BLaER1 treated with 17β-estradiol and CSF1 and Interleukin-3, amounts not matched to agents 10 nM and 100 nM (cell line): ENCODE measurements at regions not wholly inside any gene's neighbourhood (a gene's known extent, or its start where the extent isn't known, plus 50 kb on each side); places are given as distances from the start of the nearest gene placed in this dataset.
"Not testable (repeated sequence)": the region's sequence is repeated elsewhere in the genome, so short reads cannot be mapped to it uniquely, and the experiment has no call there.

Source experiments
- H3K27ac ChIP-seq, 11 experiments: shearing (Covaris generic); formaldehyde crosslinking; 2 replicates each; pipeline ENCODE4 v1.8.1; 2022
- H3K27me3 ChIP-seq, 11 experiments: shearing (Covaris generic); formaldehyde crosslinking; 2 replicates each; pipeline ENCODE4 v1.8.1; 2022
- H3K36me3 ChIP-seq, 11 experiments: shearing (Covaris generic); formaldehyde crosslinking; 2 replicates each; pipeline ENCODE4 v1.8.1; 2022
- H3K4me1 ChIP-seq, 10 experiments: shearing (Covaris generic); formaldehyde crosslinking; 2 replicates each; pipeline ENCODE4 v1.8.1; 2022
- H3K4me2 ChIP-seq, 11 experiments: shearing (Covaris generic); formaldehyde crosslinking; 2 replicates each; pipeline ENCODE4 v1.8.1; 2022
- H3K4me3 ChIP-seq, 10 experiments: shearing (Covaris generic); formaldehyde crosslinking; 2 replicates each; pipeline ENCODE4 v1.8.1; 2022
- H3K9ac ChIP-seq, 11 experiments: shearing (Covaris generic); formaldehyde crosslinking; 2 replicates each; pipeline ENCODE4 v1.8.1; 2022
- H3K9me3 ChIP-seq, 11 experiments: shearing (Covaris generic); formaldehyde crosslinking; replicated peaks in 1 of 11; 2 replicates each; pipeline ENCODE4 v1.8.1; 2022
- H4K20me1 ChIP-seq, 11 experiments: shearing (Covaris generic); formaldehyde crosslinking; 2 replicates each; pipeline ENCODE4 v1.8.1; 2022
- Cebpa-rat ChIP-seq, 11 experiments: shearing (Covaris generic); IDR thresholded peaks; 2 replicates each; pipeline ENCODE4 v1.8.1; 2022

DNA sequence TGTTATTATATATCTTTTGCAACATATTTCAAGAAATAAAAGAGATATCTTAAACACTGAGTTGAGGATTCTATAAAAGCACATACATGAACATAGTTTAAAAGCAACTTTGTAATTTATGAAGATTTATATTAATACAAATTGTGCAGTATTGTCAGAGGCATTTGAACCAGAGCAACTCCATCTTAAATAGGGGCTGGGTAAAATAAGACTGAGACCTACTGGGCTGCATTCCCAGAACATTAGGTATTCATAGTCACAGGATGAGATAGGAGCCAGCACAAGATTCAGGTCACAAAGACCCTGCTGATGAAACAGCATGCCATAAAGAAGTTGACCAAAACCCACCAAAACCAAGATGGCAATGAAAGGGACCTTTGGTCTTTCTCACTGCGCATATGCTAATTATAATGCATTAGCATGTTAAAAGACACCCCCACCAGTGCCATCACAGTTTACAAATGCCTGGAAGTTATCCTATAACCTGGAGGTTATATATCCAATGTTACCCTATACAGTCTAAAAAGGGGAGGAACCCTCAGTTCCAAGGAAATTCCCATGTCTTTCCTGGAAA, 320.2 kb downstream of the FAM170A start:
- Histone ChIP-seq H3K4me3 (no peak overlapping the region), H4K20me1 (no peaks in the 10 kb centered on the region; a peak in 1 of 22 replicates), H3K36me3 (no peaks in the 10 kb centered on the region), H3K27ac (no peak overlapping the region), H3K4me1 (no peaks in the 10 kb centered on the region), H3K9ac (no peak overlapping the region), H3K4me2 (no peak overlapping the region), H3K27me3 (no peaks in the 10 kb centered on the region), H3K9me3 (no peaks in the 10 kb centered on the region)
- no peak for TF ChIP-seq Cebpa-rat (IDR thresholded peaks at IDR 0.05)

DNA sequence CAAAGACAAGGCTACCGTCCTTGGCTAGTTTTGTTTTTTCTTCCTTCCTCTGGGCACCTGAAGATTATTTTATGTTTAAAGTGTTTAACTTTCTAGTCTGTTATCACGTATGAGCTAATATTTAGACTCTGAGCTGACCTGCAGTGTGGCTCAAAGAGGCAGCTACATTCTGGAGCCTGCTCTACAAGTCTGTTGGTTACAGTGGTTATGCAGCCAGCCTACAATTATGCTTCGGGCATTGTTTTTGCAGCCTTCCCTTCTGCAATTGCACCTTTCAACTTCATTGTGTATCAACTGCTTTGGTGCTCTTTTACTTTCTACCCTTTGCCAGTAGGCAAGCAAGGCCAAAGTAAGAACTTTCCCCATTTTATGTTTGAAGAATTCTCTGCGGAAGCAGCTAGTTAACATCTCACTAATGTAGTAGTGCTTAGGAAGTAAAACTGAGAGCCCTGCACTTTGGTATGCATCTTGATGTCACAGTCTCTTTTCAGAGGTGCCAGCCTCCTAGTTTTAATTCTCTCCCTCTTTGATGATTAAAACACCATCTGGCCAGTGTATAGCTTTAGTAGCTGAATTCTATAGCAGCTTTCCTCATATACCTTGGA, 322.1 kb downstream of the FAM170A start:
- Histone ChIP-seq H3K4me3 (no peak overlapping the region), H3K27me3 (no peaks in the 10 kb centered on the region), H4K20me1 (no peaks in the 10 kb centered on the region; a peak in 1 of 22 replicates), H3K9ac (no peak overlapping the region), H3K36me3 (no peaks in the 10 kb centered on the region), H3K27ac (no peak overlapping the region), H3K4me1 (no peaks in the 10 kb centered on the region), H3K4me2 (no peak overlapping the region), H3K9me3 (peaks cover 0 to 11% (median 0%) of the 10 kb centered on the region in 11 experiments; a peak in 4 of 22 replicates)
- no peak for TF ChIP-seq Cebpa-rat (IDR thresholded peaks at IDR 0.05)

DNA sequence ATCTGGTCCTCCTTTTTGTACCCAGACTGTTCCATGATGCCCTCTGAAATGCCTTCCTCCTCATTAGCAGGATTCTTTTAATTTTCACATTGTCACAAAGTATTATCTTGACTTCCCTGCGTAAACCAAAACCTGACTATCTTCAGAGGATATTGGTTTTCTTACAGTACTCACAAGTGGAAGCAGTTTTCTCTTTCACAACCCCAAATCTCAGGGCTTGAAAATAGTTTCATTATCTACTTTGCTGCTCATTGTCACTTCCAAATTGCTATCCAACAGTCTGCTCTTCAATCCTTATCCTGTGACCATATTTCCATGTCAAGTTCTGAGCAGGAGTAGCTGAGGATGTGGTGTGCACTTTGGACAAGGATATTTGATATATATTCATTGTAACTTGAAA, 324.1 kb downstream of the FAM170A start:
- Histone ChIP-seq H3K27ac (no peak overlapping the region), H3K4me1 (no peaks in the 10 kb centered on the region), H3K36me3 (no peaks in the 10 kb centered on the region), H3K4me2 (no peak overlapping the region), H3K4me3 (no peak overlapping the region), H3K9me3 (peaks cover 0 to 11% (median 0%) of the 10 kb centered on the region in 11 experiments; a peak in 4 of 22 replicates), H4K20me1 (no peaks in the 10 kb centered on the region; a peak in 1 of 22 replicates), H3K27me3 (no peaks in the 10 kb centered on the region), H3K9ac (no peak overlapping the region)
- TF ChIP-seq Cebpa-rat (IDR thresholded peaks at IDR 0.05), result no peak

DNA sequence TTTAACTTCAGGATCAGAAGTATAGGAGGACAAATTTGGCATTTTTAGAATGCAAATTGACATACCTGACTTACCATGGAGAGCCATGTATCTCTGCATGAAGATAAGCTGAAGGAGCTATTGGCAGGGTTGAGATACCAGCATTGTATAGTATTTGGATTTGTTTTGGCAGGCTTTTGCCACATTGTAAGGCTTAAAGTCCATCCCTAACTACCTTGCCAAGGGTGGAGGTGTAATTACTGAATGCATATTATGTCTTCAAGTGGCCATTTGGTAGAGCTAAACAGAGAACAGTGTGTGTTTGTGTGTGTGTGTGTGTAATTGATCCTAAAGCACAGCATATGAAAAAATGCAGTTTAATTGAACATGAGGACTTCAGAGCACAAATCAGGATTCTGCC, 324.7 kb downstream of the FAM170A start:
- H3K36me3 ChIP-seq, result no peaks in the 10 kb centered on the region
- no peak overlapping the region for H3K4me2 ChIP-seq
- peaks cover 0 to 11% (median 0%) of the 10 kb centered on the region in 11 experiments; a peak in 4 of 22 replicates for H3K9me3 ChIP-seq
- TF ChIP-seq Cebpa-rat (IDR thresholded peaks at IDR 0.05), result no peak
- H3K27ac ChIP-seq, result no peak overlapping the region
- no peaks in the 10 kb centered on the region; a peak in 1 of 22 replicates for H4K20me1 ChIP-seq
- no peaks in the 10 kb centered on the region for H3K27me3 ChIP-seq
- H3K4me1 ChIP-seq, result no peaks in the 10 kb centered on the region
- H3K9ac ChIP-seq, result no peak overlapping the region
- H3K4me3 ChIP-seq, result no peak overlapping the region

DNA sequence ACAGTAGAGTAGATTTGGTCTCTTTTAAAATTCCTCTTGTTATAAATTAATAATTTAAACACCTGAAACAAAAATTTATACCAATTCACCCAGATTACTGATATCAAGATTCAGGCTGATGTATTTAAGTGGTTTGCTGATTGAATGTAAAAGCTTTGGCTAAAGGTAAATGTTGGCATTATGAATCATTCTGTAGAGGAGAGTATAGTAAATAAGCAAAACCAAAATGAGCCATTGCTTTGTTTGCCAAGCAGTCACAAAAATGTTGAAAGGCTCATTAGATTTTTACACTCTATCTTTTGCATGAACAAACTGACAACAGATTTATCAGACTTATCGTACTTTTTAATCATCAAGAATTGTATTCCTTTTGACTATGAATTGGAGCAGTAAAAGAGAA, 332.6 kb downstream of the FAM170A start:
- TF ChIP-seq Cebpa-rat (IDR thresholded peaks at IDR 0.05), result no peak
- no peaks in the 10 kb centered on the region for H3K36me3 ChIP-seq
- H4K20me1 ChIP-seq, result no peaks in the 10 kb centered on the region
- no peaks in the 10 kb centered on the region for H3K4me1 ChIP-seq
- no peak overlapping the region for H3K4me2 ChIP-seq
- H3K4me3 ChIP-seq, result no peak overlapping the region
- no peaks in the 10 kb centered on the region for H3K9me3 ChIP-seq
- no peak overlapping the region for H3K27ac ChIP-seq
- no peak overlapping the region for H3K9ac ChIP-seq
- H3K27me3 ChIP-seq, result no peaks in the 10 kb centered on the region

DNA sequence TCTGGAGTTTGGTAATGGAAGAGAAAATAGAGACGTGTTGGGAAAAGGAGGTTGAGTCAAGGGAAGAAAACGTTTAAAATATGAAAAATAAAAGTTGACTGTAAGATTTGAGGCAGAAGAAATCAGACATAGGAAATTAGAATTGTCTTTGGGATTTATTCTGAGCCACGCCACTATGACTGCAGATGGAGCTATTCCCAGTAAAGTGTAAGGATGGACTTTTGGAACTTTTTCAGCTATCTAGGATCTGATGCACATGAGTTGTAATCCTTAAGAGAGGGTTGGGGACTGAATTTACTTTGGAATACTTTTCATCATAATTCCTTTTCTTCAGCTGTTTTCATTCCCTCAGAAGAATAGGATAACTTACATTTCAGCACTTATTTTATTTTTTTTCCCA, 336.7 kb downstream of the FAM170A start:
- H3K36me3 ChIP-seq, result no peaks in the 10 kb centered on the region
- H3K4me3 ChIP-seq, result no peak overlapping the region
- no peaks in the 10 kb centered on the region for H3K4me1 ChIP-seq
- no peaks in the 10 kb centered on the region for H3K9me3 ChIP-seq
- no peak overlapping the region for H3K9ac ChIP-seq
- no peak overlapping the region for H3K4me2 ChIP-seq
- no peak overlapping the region for H3K27ac ChIP-seq
- no peaks in the 10 kb centered on the region for H4K20me1 ChIP-seq
- no peaks in the 10 kb centered on the region for H3K27me3 ChIP-seq
- TF ChIP-seq Cebpa-rat (IDR thresholded peaks at IDR 0.05), result no peak

DNA sequence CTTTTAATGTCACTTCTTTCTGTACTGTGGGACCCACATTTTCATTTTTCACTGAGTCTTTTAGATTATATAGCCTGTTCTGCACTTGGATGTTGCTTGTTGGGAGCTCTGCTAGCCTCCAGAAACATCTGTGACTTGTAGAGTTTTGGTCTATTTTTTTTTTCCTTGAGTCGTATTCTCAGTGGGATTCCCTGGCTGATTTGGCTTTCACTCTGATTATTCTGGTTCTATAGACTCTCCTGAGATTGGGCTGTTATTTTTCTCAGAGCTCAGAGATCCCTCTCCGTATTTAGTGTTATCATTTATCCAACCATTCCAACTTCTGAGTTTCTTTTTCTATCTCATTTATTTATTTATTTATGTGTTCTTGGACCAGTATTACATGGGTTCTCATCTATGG, 339.3 kb downstream of the FAM170A start:
- Histone ChIP-seq H3K4me1 (no peaks in the 10 kb centered on the region), H3K4me2 (no peak overlapping the region), H4K20me1 (no peaks in the 10 kb centered on the region), H3K27me3 (no peaks in the 10 kb centered on the region), H3K4me3 (no peak overlapping the region), H3K36me3 (no peaks in the 10 kb centered on the region), H3K27ac (no peak overlapping the region), H3K9me3 (no peaks in the 10 kb centered on the region), H3K9ac (no peak overlapping the region)
- TF ChIP-seq Cebpa-rat (IDR thresholded peaks at IDR 0.05), result no peak

DNA sequence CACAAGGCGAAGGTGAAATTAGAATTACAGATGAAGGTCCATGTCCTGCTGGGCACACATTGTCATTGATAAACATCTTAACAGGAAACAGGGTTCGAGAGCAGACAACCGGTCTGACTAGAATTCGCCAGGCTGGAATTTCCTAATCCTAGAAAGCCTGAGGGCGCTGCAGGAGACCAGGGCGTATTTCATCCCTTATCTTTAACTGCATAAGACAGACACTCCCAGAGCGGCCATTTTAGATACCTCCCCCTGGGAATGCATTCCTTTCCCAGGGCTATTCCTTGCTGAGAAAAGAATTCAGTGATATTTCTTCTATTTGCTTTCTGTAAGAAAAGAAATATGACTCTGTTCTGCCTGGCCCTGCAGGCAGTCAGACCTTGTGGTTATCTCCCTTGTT, 357.7 kb downstream of the FAM170A start:
- not testable (repeated sequence) for H3K36me3 ChIP-seq, H3K9ac ChIP-seq, H3K4me2 ChIP-seq, H3K27me3 ChIP-seq, H3K4me1 ChIP-seq, H4K20me1 ChIP-seq, H3K27ac ChIP-seq, H3K4me3 ChIP-seq
- H3K9me3 ChIP-seq, result peaks cover 10 to 29% (median 22%) of the 10 kb centered on the region in 11 experiments

DNA sequence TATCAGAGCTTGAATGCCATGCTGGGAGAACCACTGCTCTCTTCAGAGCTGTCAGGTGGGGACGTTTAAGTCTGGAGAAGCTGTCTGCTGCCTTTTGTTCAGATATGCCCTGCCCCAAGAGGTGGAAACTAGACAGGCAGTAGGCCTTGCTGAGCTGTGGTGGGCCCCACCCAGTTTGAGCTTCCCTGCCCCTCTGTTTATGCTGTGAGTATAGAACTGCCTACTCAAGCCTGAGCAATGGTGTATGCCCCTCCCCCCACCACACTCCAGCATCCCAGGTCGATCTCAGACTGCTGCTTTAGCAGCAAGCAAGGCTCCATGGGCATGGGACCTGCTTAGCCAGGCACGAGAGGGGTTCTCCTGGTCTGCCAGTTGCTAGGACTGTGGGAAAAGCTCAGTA, 362.3 kb downstream of the FAM170A start:
- Histone ChIP-seq H3K9me3 (peaks cover 7 to 14% (median 11%) of the 10 kb centered on the region in 11 experiments), H4K20me1 (no peaks in the 10 kb centered on the region), H3K4me1 (no peaks in the 10 kb centered on the region), H3K36me3 (no peaks in the 10 kb centered on the region), H3K27me3 (no peaks in the 10 kb centered on the region), H3K4me2 (no peak overlapping the region), H3K27ac (no peak overlapping the region), H3K4me3 (no peak overlapping the region), H3K9ac (no peak overlapping the region)
- TF ChIP-seq Cebpa-rat (IDR thresholded peaks at IDR 0.05), result no peak

DNA sequence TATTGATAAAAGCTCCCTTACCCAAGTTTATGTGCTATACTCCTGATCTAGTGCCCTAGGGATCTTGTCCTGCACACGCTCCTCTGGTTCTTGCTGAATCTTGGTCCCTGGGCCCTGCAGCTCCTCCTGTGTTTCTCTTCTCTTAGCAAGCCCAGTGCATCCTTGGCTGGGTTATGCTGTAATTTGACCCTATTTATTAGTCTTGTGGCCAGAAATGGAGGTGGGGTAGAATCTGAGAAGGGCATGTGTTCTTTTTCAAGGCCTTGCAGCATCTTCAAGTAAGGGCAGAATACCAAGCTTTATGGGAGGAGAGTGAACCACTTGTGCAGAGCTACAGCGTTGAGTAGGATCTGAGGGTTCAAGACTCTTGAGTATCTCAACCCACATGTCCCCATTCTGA, 366.8 kb downstream of the FAM170A start:
- no peak overlapping the region for H3K27ac ChIP-seq
- no peak overlapping the region for H3K4me3 ChIP-seq
- TF ChIP-seq Cebpa-rat (IDR thresholded peaks at IDR 0.05), result no peak
- H3K9me3 ChIP-seq, result no peaks in the 10 kb centered on the region
- no peaks in the 10 kb centered on the region for H3K27me3 ChIP-seq
- H3K36me3 ChIP-seq, result no peaks in the 10 kb centered on the region
- H3K4me2 ChIP-seq, result no peak overlapping the region
- no peaks in the 10 kb centered on the region for H3K4me1 ChIP-seq
- H4K20me1 ChIP-seq, result no peaks in the 10 kb centered on the region
- no peak overlapping the region for H3K9ac ChIP-seq
